GM12873 (cell line): ENCODE measurements at regions not wholly inside any gene's neighbourhood (a gene's known extent, or its start where the extent isn't known, plus 50 kb on each side); places are given as distances from the start of the nearest gene placed in this dataset.

Source experiments
- CTCF ChIP-seq: IDR thresholded peaks from 2 replicates; pipeline ENCODE4 v1.5.1; 2012; ENCODE audit warnings: low read depth, mild to moderate bottlenecking, moderate library complexity, low read length, control low read depth; ENCODE audit not compliant: insufficient read depth; ENCODE audit errors: missing control alignments

GRCh38 chr12:83656004-83656403 is 969.3 kb downstream of the TMTC2 start:
- no peak for TF ChIP-seq CTCF

- TF ChIP-seq CTCF = no peak
Measured at GRCh38 chr12:83642205-83642604, 955.5 kb downstream of the TMTC2 start.

GRCh38 chr12:83641789-83642188 is 955.1 kb downstream of the TMTC2 start:
- no peak for TF ChIP-seq CTCF

GRCh38 chr12:83634726-83635267 is 948.1 kb downstream of the TMTC2 start:
- no peak for TF ChIP-seq CTCF

GRCh38 chr12:83630526-83630925 is 943.8 kb downstream of the TMTC2 start:
- TF ChIP-seq CTCF = no peak

GRCh38 chr12:83629931-83630330 is 943.2 kb downstream of the TMTC2 start:
- no peak for TF ChIP-seq CTCF

GRCh38 chr12:83622205-83622604 is 935.5 kb downstream of the TMTC2 start:
- no peak for TF ChIP-seq CTCF
